Ammon's horn (tissue), 1 donor: ENCODE measurements at regions not wholly inside any gene's neighbourhood (a gene's known extent, or its start where the extent isn't known, plus 50 kb on each side); places are given as distances from the start of the nearest gene placed in this dataset.
A peak's percentile ranks its signal among the peaks of the same experiment; 100 is the strongest.

Experiments
- DNase-seq: peaks from one replicate; pipeline ENCODE4 v3.0.0-alpha.2; 2016; ENCODE audit warnings: low spot score

DNA sequence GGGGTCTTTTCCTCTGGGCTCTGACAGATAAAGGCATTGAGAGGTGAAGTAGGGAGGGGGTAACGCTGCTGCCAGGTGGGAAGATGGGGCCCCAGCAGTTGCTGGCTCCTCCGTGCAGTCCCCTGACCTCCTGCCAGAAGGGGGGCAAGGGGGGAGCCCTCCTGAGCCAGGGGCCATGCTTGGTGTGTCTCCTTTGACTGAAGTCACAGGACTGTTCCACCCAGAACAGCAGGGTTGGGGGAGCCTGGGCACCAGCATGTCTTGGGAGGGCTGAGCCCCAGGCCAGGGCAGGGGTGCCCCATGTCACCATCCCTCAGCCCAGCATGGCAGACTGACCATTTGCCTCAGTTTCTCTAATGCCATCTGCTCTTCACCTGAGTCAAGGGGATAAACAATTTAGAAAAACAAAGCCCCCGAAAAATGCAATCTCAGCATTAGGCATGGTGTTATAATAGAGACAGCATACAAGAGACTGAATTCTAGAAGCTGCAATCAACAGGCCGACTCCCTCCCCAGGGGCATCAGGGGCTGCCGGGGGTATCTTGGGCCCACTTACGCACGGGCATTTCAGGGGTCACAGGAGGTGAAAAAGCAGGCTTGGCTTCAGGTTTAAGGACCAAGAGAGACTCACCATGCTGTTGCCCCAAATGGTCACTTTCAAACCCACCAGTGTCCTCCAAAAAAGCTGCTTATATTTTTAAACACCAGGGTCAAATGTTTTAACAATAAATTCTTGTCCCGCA lies 108.6 kb upstream of the GPR26 start:
- DNase-seq: no peak

- DNase-seq: no peak
Observed at GRCh38 chr10:123558651-123559050, 107.5 kb upstream of the GPR26 start.

GRCh38 chr10:123559066-123559822 lies 106.9 kb upstream of the GPR26 start:
- peak; percentile 95 for DNase-seq

DNA sequence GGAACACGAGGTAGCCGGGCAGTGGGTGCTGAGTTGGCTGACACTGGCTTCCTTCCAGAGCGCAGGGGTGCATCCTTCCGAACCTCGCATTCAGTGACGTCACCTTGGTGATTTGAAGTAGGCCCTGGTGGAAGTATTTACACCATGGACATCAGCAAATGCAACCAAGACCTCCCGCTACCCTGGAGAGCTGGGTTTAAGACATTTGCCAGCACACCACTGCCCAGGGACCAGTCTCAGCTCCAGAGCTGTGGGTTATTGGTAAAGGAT lies 106.4 kb upstream of the GPR26 start:
- no peak for DNase-seq

DNA sequence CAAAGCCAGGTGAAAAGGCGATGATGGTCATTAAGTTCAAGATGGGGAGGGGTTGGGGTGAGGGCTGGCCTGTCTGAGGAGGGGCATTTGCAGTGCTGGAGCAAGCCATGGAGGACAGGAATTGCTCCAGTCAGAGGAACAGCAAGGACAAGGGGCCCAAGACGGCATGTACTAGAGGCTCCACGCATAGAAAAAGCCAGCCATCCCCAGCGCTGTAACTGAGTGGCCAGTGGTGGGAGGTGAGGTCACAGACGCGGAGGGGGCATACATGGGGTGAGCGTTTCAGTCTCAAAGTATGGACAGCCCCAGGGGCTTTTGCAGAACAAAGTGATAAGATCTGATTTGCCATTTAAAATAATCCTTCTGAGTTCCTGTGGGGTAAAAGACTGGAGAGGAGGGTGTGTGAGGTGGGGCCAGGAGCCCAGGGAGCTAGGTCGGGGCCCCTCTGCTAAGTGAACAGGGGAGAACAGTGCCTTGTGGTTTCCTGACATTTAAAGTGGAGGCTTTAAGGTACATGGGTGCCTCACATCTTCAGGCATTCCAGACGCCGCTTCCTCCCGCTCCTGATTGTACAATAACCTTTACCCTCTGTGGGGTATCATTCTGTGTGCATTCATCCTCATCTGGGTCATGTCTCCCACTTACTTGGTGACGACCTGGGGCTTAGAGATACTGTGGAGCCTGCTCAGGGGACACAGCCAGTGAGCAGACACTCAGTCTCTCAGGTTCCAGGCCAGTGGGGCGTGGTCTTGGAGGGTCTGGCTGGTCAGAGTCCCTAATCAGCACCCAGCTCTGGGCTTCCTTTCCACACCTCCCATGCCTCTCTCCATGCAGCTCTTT lies 105.6 kb upstream of the GPR26 start:
- no peak for DNase-seq

GRCh38 chr10:123561141-123561440 lies 105.1 kb upstream of the GPR26 start:
- DNase-seq: no peak

- DNase-seq: no peak
Observed at GRCh38 chr10:123562387-123562786, 103.8 kb upstream of the GPR26 start.

- DNase-seq: no peak
Observed at GRCh38 chr10:123562811-123563580, 103.2 kb upstream of the GPR26 start.

- no peak for DNase-seq
Observed at GRCh38 chr10:123563581-123563855, 102.6 kb upstream of the GPR26 start.

DNA sequence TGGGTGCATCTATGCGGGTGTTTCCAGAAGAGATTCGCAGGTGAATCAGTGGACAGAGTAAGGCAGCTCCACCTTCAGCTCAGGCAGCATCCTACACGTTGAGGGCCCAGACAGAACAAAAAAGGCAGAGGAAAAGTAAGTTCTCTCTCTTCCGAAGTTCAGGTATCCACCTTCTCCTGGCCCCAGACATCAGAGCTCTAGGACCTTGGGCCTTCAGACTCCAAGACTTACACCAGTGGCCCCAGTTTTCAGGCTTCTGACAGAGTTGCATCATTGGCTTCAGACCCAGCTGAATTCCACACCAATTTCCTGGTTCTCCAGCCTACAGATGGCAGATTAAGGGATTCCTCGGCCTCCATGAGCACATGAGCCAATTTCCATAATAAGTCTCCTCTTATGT lies 102.2 kb upstream of the GPR26 start:
- no peak for DNase-seq

GRCh38 chr10:123564631-123565030 lies 101.5 kb upstream of the GPR26 start:
- no peak for DNase-seq

- DNase-seq: no peak
Observed at GRCh38 chr10:123565691-123566660, 100.2 kb upstream of the GPR26 start.

DNA sequence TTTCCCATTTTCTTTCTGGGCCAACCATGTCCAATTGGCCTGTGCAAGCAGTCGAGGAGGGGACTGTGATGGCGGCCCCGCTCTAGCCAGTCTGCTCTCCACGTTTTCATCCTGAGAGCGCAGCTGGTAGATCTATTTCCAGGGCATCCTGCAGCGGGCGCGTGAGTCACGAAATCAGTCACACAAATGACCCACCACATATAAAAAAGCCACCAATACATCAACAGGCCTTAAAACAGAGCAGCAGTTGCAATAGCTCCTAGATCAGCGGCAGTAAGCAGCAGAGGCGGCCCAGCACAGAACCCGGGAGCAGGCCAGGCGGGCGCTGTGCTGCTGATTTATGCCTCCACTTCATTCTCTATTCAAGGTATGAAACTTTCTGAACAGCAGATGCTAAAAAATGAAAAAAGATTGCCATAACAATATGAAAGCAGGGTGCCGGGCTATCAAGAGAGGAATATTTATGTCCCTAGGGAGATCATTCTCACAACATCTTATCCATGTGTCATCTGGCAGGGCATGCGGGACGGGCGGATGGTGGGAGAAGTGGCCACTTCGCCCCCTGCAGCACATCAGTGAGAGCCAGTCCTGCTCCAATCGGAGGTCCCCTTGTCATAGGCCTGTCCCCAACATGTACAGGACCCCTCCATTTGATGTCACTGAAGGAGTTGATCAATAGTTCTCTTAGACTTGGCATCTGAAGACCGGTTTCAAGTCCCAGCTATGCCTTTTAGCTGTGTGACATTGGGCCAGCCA lies 98.0 kb upstream of the GPR26 start:
- no peak for DNase-seq

DNA sequence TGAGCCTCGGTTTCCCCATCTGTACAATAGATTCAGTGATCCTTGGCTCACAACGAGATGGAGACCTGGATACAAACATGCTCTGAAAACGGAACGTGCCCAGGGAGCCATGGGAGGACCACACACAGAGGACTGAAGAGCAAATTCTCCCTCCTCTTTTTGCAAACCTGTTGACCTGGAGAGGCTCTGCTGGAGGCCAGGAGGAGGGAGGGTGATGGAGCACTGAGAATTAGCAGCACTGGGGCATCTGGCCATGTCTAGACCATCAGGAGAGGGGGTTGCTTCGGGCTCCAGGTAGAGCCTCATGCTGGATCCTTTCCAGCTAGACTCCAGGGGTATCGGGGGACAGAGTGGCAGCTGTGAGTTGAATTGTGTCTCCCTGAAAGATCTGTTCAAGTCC lies 97.4 kb upstream of the GPR26 start:
- no peak for DNase-seq

DNA sequence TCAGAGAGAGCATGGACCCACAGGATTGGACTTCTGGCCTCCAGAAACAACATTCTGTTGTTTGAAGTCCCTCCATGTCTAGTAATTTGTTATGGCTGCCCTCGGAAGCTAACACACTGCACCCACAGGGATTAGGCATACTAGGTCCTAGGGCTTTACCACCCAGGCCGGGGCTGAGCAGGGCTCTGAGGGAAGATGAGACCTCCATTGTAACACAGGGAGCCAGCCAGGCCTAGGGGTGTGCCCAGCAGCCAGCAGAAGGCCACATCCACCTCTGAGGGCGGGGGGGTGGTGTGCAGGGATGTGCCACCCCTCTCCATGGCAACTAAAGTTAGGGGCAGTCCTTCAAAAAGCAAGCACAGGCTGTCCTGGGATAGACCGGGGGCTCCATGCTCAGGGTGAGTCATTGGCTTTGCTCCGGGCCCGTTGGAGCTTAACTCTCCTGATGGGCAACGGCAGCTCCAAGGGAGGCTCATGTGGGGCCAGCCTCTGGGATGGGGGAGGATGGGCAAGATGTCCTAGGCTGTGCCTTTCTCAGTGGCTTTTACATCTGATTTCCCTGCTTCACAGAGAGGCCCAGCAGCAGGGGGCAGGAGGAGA lies 96.6 kb upstream of the GPR26 start:
- no peak for DNase-seq

DNA sequence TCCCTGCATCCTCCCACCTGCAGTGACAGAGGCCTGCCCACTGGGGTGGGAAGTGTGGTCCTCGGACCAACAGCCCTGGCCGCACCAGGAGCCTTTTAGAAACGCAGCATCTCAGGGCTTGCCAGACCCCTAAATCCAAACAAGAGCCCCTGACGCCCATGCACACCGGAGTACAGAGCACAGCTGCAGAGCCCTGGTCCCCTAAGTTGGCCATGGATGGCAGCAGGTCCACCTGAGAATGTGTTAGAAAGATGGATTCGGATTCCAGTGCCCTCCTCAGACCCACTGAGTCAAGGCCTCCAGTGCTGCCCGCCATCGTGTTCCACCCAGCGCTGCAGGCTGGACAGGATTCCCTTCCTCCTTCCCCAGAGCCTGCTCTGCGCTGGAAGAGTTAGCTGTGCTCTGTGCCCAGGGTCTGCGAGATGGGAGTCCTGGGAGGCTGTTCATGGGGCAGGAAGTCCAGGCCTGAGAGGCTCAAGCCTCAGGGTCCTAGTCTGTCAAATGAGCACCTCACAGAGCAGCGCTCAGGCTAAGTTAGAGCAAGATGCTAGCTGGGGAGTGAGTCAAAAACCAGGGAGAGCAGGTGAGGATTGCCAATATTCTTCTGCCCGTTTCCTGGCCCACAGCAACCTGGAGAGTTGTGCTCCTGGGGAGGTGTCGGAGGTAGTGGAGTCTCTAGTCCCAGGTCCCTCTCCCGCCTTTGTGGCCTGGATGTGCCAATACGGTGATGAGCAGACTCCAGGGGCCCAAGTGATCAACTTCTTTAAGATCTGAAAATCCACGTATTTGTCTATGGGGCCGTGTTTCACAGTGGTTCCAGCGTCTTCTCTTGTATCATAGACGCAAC lies 95.9 kb upstream of the GPR26 start:
- no peak for DNase-seq

- DNase-seq: no peak
Observed at GRCh38 chr10:123570898-123571515, 95.1 kb upstream of the GPR26 start.

DNA sequence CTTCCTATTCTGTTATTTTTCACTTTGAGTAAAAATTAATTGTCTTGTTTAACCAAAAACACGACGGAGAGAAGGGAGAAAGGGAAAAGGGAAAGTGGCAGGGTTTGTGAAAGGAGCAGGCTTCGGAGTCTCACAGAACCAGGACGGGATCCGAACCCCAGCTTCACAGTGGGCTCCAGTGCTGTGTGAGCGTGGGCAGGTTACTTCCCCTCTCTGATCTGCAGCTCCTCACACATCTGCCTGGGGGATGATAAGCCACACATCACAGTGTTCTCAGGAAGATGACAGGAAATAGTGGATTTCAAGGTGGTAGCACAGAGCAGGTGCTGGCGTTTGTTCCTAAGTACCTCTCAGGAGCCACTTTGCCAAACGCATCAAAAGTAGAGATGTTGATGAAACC lies 94.2 kb upstream of the GPR26 start:
- no peak for DNase-seq
